HUES6 (cell line): ENCODE measurements at regions not wholly inside any gene's neighbourhood (a gene's known extent, or its start where the extent isn't known, plus 50 kb on each side); places are given as distances from the start of the nearest gene placed in this dataset.

ENCODE experiments used
- H3K27ac ChIP-seq: 2 replicates; pipeline ENCODE4 v1.7.0; 2013; ENCODE audit warnings: low read depth, mild to moderate bottlenecking, low read length, inconsistent platforms
- H3K27me3 ChIP-seq: 2 replicates; pipeline ENCODE4 v1.6.1; 2013; ENCODE audit warnings: low read length; ENCODE audit not compliant: control insufficient read depth, insufficient read depth
- H3K36me3 ChIP-seq: 2 replicates; pipeline ENCODE4 v1.6.1; 2013; ENCODE audit warnings: low read length; ENCODE audit not compliant: control insufficient read depth, insufficient read depth
- H3K4me1 ChIP-seq: 2 replicates; pipeline ENCODE4 v1.6.1; 2013; ENCODE audit warnings: low read length; ENCODE audit not compliant: control insufficient read depth, insufficient read depth
- H3K4me3 ChIP-seq: 2 replicates; pipeline ENCODE4 v1.5.1; 2013; ENCODE audit warnings: low read depth, low read length
- H3K9ac ChIP-seq: one replicate; pipeline ENCODE4 v1.6.1; 2013; ENCODE audit warnings: mild to moderate bottlenecking, low read length
- H3K9me3 ChIP-seq: 2 replicates; pipeline ENCODE4 v1.6.1; 2013; ENCODE audit warnings: low read depth, low read length; ENCODE audit not compliant: control insufficient read depth, insufficient read depth

DNA sequence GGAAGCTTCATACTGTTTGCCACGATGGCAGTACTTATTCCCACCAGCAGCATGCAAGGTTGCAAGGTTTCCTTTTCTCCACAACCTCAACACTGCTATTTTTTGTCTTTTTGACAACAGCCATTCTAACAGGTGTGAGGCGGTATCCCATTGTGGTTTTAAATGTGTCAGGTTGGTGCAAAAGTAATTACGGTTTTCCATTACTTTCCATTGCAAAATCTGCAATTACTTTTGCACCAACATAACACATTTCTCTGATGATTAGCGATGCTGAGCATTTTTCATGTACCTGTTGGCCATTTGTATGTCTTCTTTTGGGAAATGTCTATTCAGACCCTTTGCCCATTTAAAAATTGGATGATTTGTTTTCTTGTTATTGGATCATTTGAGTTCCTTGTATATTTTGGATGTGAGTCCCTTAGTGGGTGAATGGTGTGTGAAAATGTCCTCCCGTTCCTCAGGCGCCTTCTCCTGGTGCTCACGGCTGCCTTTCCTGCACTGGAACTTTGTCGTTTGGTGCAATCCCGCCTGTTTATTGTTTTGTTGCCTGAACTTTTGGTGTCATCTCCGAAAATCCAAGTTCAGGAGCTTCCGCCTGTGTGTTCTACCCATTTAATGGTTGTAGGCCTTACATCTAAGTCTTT, 213.6 kb downstream of the KIF26A start:
- H3K27me3 ChIP-seq, result peaks cover 3% of the 10 kb centered on the region; the same call in 1 of the 2 replicates
- no peaks in the 10 kb centered on the region for H3K4me1 ChIP-seq
- no peak overlapping the region for H3K9ac ChIP-seq
- no peak overlapping the region for H3K4me3 ChIP-seq
- H3K36me3 ChIP-seq, result no peaks in the 10 kb centered on the region
- H3K27ac ChIP-seq, result no peak overlapping the region
- peaks cover 7% of the 10 kb centered on the region; the same call in 1 of the 2 replicates for H3K9me3 ChIP-seq

DNA sequence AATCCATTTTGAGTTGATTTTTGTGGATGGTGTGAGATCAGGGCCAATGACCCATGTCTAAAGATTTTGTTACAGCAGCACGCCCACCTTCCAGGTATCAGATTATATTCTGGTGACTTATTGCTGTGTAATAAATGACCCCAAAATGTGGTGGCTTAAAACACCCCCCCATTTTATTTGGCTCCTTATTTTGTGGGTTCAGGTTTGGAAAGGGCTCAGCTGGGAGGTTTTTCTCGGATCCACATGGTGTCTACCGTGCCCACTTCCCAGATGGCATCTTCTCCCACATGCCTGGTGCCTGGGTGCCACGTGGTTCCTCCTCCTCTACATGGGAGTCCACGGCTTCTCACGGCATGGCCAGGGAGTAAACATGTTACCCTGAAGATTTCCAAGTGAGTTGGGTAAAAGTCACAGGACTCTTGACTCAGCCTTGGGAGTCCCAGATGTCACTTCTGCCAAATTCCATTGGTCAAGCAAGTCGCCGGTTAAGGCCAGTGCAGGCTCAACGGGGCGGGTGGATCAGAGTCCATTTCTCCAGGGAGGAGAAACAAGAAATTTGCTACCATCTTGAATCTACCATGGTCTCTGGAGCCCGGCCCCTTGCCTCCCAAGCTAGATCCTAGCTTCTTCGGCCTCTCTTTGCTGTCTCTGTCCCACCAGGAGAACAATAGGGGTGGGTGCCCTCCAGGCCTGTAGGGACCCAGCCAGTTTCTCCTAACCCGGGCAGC, 214.3 kb downstream of the KIF26A start:
- no peak overlapping the region for H3K9ac ChIP-seq
- H3K36me3 ChIP-seq, result no peaks in the 10 kb centered on the region
- no peak overlapping the region for H3K27ac ChIP-seq
- H3K27me3 ChIP-seq, result no peaks in the 10 kb centered on the region; the same call in 1 of the 2 replicates
- H3K4me1 ChIP-seq, result no peaks in the 10 kb centered on the region
- H3K4me3 ChIP-seq, result no peak overlapping the region
- H3K9me3 ChIP-seq, result peaks cover 7% of the 10 kb centered on the region; the same call in 1 of the 2 replicates

GRCh38 chr14:104353221-104353920, 215.0 kb downstream of the KIF26A start:
- Histone ChIP-seq H3K9me3 (peaks cover 7% of the 10 kb centered on the region; the same call in 1 of the 2 replicates), H3K4me3 (no peak overlapping the region), H3K27ac (no peak overlapping the region), H3K36me3 (no peaks in the 10 kb centered on the region), H3K4me1 (no peaks in the 10 kb centered on the region), H3K9ac (no peak overlapping the region), H3K27me3 (no peaks in the 10 kb centered on the region; the same call in 1 of the 2 replicates)

DNA sequence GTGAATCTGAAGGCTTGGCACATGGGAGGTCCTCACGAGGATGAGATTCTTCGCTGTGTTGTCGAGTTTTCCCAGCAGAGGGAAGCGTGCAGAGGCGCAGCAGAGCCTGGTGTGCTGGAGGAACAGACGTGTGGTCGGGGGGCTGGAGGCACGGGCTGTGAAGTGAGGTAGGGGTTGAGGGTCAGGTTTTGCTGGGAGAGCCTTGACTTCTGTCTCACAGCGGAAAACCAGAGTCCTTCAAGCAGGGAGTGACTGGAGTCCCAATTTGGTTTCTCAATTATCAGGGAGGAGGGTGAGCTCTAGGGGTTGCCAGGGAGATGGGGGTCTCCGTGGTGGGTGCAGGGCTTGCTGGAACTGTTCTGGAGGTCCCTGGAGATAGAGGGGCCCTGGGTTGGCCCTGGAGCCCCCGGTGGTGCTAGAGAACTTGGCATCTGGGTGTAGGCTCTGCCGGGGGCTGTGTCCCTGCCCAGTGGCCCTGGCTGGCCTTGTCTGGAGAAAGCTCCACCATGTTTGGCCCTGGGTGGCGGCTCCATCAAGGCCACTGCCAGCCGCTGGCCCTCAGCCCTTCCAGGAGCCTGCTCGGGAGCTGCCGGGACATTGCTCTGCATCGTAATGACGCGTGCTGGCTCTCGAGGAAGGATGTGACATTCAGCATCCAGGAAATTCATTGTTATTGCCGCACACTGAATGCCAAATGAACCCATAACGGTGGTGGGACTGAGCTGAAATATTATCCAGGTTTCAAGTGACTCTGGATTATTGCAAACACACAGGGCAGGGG, 215.7 kb downstream of the KIF26A start:
- H3K4me1 ChIP-seq, result no peaks in the 10 kb centered on the region
- no peaks in the 10 kb centered on the region; the same call in 1 of the 2 replicates for H3K27me3 ChIP-seq
- no peak overlapping the region for H3K4me3 ChIP-seq
- H3K36me3 ChIP-seq, result no peaks in the 10 kb centered on the region
- H3K9ac ChIP-seq, result no peak overlapping the region
- peaks cover 7% of the 10 kb centered on the region; the same call in 1 of the 2 replicates for H3K9me3 ChIP-seq
- no peak overlapping the region for H3K27ac ChIP-seq

- Histone ChIP-seq H3K27ac (no peak overlapping the region), H3K27me3 (no peaks in the 10 kb centered on the region; the same call in 1 of the 2 replicates), H3K36me3 (no peaks in the 10 kb centered on the region), H3K4me3 (no peak overlapping the region), H3K9me3 (peaks cover 7% of the 10 kb centered on the region; the same call in 1 of the 2 replicates), H3K9ac (no peak overlapping the region), H3K4me1 (no peaks in the 10 kb centered on the region)
These were observed 217.0 kb downstream of the KIF26A start for GRCh38 chr14:104355101-104356019.

DNA sequence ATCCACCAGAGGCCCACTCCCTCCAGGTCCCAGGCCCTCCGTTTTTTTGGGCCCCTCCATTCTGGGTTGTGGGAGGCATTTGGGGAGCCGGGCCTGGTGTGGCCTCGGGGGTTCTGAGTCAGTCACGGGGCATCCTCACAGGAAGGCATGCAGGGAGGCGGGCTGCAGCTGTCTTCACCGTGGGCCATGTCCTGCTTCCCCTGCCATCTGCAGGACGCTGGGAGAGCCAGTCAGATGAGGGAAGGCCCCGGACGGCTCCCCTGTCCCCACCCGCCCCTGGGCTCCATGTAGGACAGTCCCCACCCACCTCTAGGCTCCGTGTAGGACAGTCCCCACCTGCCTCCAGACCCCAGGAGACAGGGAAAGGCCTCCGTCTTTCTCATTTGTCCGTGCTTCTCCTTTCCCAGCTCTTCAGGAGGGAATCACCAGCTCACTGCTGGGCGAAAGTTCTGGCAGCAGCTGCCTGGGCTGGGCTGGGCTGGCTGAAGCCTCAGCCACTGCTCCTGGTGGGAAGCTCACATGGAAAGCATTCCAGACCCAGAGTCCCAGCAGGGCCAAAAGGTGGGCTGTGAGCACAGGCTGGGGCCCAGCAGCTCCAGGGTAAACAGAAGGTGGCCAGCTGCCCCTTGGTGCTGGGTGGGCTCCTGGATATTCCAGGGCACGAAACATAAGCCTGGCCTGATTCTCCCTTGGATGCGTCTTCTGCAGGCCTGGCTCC, 217.8 kb downstream of the KIF26A start:
- no peaks in the 10 kb centered on the region for H3K36me3 ChIP-seq
- no peak overlapping the region for H3K9ac ChIP-seq
- H3K4me1 ChIP-seq, result no peaks in the 10 kb centered on the region
- no peak overlapping the region for H3K4me3 ChIP-seq
- no peaks in the 10 kb centered on the region for H3K27me3 ChIP-seq
- peaks cover 7% of the 10 kb centered on the region; the same call in 1 of the 2 replicates for H3K9me3 ChIP-seq
- H3K27ac ChIP-seq, result no peak overlapping the region

DNA sequence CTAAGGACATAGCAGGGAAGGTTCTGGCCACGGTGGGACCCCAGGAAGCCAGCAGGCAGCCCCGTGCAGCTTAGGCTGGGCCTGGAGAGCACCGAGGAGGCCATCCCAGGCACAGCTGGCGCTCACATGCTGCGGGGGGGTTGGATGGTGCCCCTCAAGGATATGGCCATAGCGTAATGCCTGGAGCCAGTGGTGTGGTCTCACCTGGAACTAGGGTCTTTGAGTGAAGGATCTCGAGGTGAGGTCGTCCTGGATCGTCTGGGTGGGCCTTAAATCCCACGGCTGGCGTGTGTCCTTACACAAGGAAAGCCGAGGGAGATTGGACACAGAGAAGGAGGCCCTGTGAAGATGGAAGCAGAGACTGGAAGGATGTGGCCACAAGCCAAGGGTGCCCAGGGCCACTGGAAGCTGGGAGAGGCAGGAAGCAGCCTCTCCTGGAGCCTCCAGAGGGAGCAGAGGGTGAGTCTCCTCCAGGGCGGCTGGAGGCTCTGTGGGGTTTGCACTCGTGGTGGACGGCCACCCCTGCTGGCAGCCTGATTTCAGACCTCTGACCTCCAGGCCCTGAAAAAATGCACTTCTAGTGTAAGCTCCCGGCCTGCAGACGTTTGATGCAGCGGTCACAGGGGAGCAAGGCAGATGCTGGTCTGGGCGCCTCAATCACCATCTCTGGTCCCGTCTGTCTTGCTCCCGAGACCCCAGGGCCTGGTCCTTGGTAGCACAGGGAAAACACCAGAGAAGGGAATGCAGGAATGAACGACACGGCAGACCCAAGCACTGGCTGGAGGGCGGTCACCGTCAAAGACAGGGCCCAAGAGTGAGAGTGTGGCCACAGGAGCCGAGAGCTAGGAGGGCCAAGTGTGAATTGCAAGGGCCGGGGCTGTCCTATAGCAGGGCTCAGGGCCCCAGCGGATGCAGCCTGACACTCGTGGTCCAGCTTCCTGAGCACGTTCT, 218.6 kb downstream of the KIF26A start:
- Histone ChIP-seq H3K27ac (no peak overlapping the region), H3K9ac (no peak overlapping the region), H3K4me3 (no peak overlapping the region), H3K9me3 (peaks cover 7% of the 10 kb centered on the region; the same call in 1 of the 2 replicates), H3K4me1 (no peaks in the 10 kb centered on the region), H3K36me3 (no peaks in the 10 kb centered on the region), H3K27me3 (no peaks in the 10 kb centered on the region)

DNA sequence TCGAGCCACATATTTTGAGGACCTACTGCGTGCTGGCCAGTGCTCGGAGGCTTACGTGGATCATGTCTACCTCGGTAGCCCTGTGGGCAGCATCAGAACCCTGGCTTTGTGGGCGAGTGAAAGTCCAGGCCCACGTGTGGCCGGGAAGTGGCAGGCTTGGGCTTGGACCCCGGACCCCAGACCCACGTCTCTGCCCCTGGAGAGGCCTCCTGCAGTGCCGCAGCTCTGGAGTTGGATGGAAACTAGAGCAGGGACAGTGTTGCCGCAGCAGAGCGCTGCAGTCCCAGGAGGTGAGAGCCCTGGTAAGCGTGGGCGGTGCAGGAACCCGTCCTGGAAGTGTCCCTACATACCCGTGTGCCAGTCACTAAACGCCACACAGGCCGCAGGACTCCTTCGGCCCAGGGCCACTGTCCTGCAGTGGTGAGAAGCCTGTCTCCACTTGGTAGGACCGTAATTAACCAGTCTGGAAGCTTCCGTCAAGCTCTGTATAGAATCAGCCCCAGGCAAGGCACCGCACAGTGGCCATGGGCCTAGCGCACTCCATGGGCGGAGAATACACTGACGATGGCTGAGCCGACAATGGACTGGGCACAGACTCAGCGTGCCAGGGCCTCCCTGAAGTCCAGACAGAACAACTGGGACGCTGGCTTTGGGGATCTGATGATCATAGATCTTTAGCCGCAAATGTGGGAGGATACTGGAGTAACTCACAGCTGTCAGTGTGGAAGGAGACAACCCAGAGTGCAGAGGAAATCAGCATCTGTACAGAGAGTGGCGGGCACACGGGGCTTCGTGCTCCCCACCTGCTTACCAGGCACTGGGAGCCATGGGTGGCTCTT, 219.5 kb downstream of the KIF26A start:
- Histone ChIP-seq H3K36me3 (no peaks in the 10 kb centered on the region), H3K4me1 (no peaks in the 10 kb centered on the region), H3K27me3 (no peaks in the 10 kb centered on the region), H3K9ac (no peak overlapping the region), H3K4me3 (no peak overlapping the region), H3K27ac (no peak overlapping the region), H3K9me3 (no peaks in the 10 kb centered on the region)
